ENCODE measurements at regions not wholly inside any gene's neighbourhood (a gene's known extent, or its start where the extent isn't known, plus 50 kb on each side); places are given as distances from the start of the nearest gene placed in this dataset.

GRCh38 chr10:4334015-4334414, 492.0 kb upstream of the AKR1E2 start:
- Mint-ChIP-seq H3K9me3 (ENCODE audit: insufficient read depth) (peaks cover 2% of the 10 kb centered on the region), H3K4me1 (no peaks in the 10 kb centered on the region), H3K27me3 (no peaks in the 10 kb centered on the region), H3K27ac (no peak overlapping the region), H3K4me3 (no peak overlapping the region)
- peak overlapping the region; percentile 5 for H3K9ac ChIP-seq (ENCODE audit: low read length)
- H2AFZ ChIP-seq (ENCODE audit: insufficient read depth, low read depth, low read length, poor library complexity, severe bottlenecking) = no peak overlapping the region
- H3K79me2 ChIP-seq (ENCODE audit: control insufficient read depth, insufficient read depth, low read length) = no peaks in the 10 kb centered on the region
- peak overlapping the region; percentile 84 to 96 for H3K27ac ChIP-seq (ENCODE audit: low read length in 2 of 2)
- H3K9me3 ChIP-seq (ENCODE audit: control extremely low read depth in 1 of 3, control insufficient read depth in 2 of 3, insufficient read depth in 1 of 3, low read length in 2 of 3) = peaks cover 10 to 44% (median 29%) of the 10 kb centered on the region in 3 donors
- H3K4me2 ChIP-seq (replicated peaks; ENCODE audit: low read depth, low read length, poor library complexity, severe bottlenecking) = no peak overlapping the region
- no peak overlapping the region for H3K4me3 ChIP-seq (ENCODE audit: control extremely low read depth in 1 of 5, extremely low read depth in 1 of 5, insufficient read depth in 1 of 5, low read depth in 2 of 5, low read length in 4 of 5)
- peaks cover 3% of the 10 kb centered on the region in 2 donors for H3K4me1 ChIP-seq (ENCODE audit: control insufficient read depth in 2 of 2, insufficient read depth in 2 of 2, low read length in 2 of 2)
- CTCF ChIA-PET = no interaction called here
- DNase-seq = peak; percentile 79
- H3K36me3 ChIP-seq (replicated peaks in 1 of 2; ENCODE audit: control extremely low read depth in 1 of 2, control insufficient read depth in 1 of 2, extremely low read depth in 1 of 2, insufficient read depth in 2 of 2, low read length in 1 of 2) = no peaks in the 10 kb centered on the region
- POLR2A ChIA-PET = interaction anchor here (0.5 kb wide), 1 partner anchor 563 kb away, joined by 3 read pairs; no protein-coding TSS in a partner anchor
- ATAC-seq (ENCODE audit: low read depth) = no peak
- intact Hi-C loops (cut with micrococcal nuclease) = loop anchor here (5.0 kb wide), 2 partner anchors 207 to 852 kb away; no protein-coding TSS in a partner anchor
- TF ChIP-seq, protein P1, sequence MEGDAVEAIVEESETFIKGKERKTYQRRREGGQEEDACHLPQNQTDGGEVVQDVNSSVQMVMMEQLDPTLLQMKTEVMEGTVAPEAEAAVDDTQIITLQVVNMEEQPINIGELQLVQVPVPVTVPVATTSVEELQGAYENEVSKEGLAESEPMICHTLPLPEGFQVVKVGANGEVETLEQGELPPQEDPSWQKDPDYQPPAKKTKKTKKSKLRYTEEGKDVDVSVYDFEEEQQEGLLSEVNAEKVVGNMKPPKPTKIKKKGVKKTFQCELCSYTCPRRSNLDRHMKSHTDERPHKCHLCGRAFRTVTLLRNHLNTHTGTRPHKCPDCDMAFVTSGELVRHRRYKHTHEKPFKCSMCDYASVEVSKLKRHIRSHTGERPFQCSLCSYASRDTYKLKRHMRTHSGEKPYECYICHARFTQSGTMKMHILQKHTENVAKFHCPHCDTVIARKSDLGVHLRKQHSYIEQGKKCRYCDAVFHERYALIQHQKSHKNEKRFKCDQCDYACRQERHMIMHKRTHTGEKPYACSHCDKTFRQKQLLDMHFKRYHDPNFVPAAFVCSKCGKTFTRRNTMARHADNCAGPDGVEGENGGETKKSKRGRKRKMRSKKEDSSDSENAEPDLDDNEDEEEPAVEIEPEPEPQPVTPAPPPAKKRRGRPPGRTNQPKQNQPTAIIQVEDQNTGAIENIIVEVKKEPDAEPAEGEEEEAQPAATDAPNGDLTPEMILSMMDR (IDR thresholded peaks at IDR 0.05) = no peak
- no peak for TF ChIP-seq EZH2 (IDR thresholded peaks at IDR 0.05; ENCODE audit: borderline replicate concordance, insufficient read depth, low read depth, low read length, poor library complexity, severe bottlenecking)
- H3K27me3 ChIP-seq (replicated peaks in 1 of 4; ENCODE audit: control extremely low read depth in 1 of 4, control insufficient read depth in 3 of 4, insufficient read depth in 4 of 4, low read length in 3 of 4) = no peaks in the 10 kb centered on the region
- no peaks in the 10 kb centered on the region for H4K20me1 ChIP-seq (ENCODE audit: control insufficient read depth, insufficient read depth, low read length, poor library complexity, severe bottlenecking)
- WGBS (ENCODE audit: insufficient coverage) = 70% methylated on average over 6 of the region's 6 CpGs

- H3K79me2 ChIP-seq (ENCODE audit: control insufficient read depth, insufficient read depth, low read length) = no peaks in the 10 kb centered on the region
- no peaks in the 10 kb centered on the region for H3K27me3 ChIP-seq (replicated peaks in 1 of 4; ENCODE audit: control extremely low read depth in 1 of 4, control insufficient read depth in 3 of 4, insufficient read depth in 4 of 4, low read length in 3 of 4)
- H3K27me3 Mint-ChIP-seq = no peaks in the 10 kb centered on the region
- TF ChIP-seq, protein P1 (IDR thresholded peaks at IDR 0.05) = peak; percentile 5
- no peak for TF ChIP-seq EZH2 (IDR thresholded peaks at IDR 0.05; ENCODE audit: borderline replicate concordance, insufficient read depth, low read depth, low read length, poor library complexity, severe bottlenecking)
- ATAC-seq (ENCODE audit: low read depth) (peak; percentile 46), DNase-seq (no peak)
- H3K4me3 ChIP-seq (ENCODE audit: control extremely low read depth in 1 of 5, extremely low read depth in 1 of 5, insufficient read depth in 1 of 5, low read depth in 2 of 5, low read length in 4 of 5) = no peak overlapping the region
- intact Hi-C loops (cut with micrococcal nuclease) = loop anchor here (1.0 to 5.0 kb wide), 7 partner anchors 206 to 851 kb away; partner anchors contain the start of gene KLF6
- no peak overlapping the region for H2AFZ ChIP-seq (ENCODE audit: insufficient read depth, low read depth, low read length, poor library complexity, severe bottlenecking)
- 48% methylated on average over 15 of the region's 15 CpGs for WGBS (ENCODE audit: insufficient coverage)
- peaks cover 10 to 44% (median 29%) of the 10 kb centered on the region in 3 donors for H3K9me3 ChIP-seq (ENCODE audit: control extremely low read depth in 1 of 3, control insufficient read depth in 2 of 3, insufficient read depth in 1 of 3, low read length in 2 of 3)
- H3K4me1 ChIP-seq (ENCODE audit: control insufficient read depth in 2 of 2, insufficient read depth in 2 of 2, low read length in 2 of 2) = peaks cover 3% of the 10 kb centered on the region in 2 donors
- H4K20me1 ChIP-seq (ENCODE audit: control insufficient read depth, insufficient read depth, low read length, poor library complexity, severe bottlenecking) = no peaks in the 10 kb centered on the region
- peak overlapping the region; percentile 84 to 96 for H3K27ac ChIP-seq (ENCODE audit: low read length in 2 of 2)
- H3K4me3 Mint-ChIP-seq = no peak overlapping the region
- H3K4me2 ChIP-seq (replicated peaks; ENCODE audit: low read depth, low read length, poor library complexity, severe bottlenecking) = no peak overlapping the region
- no peaks in the 10 kb centered on the region for H3K36me3 ChIP-seq (replicated peaks in 1 of 2; ENCODE audit: control extremely low read depth in 1 of 2, control insufficient read depth in 1 of 2, extremely low read depth in 1 of 2, insufficient read depth in 2 of 2, low read length in 1 of 2)
- CTCF ChIA-PET = no interaction called here
- no peak overlapping the region for H3K27ac Mint-ChIP-seq
- H3K9ac ChIP-seq (ENCODE audit: low read length) = peak overlapping the region; percentile 18
- POLR2A ChIA-PET = no interaction called here
- peaks cover 2% of the 10 kb centered on the region for H3K9me3 Mint-ChIP-seq (ENCODE audit: insufficient read depth)
- no peaks in the 10 kb centered on the region for H3K4me1 Mint-ChIP-seq
Observed at GRCh38 chr10:4333459-4333894, 492.5 kb upstream of the AKR1E2 start.

All from B cell (primary cell).